ENCODE measurements at regions not wholly inside any gene's neighbourhood (a gene's known extent, or its start where the extent isn't known, plus 50 kb on each side); places are given as distances from the start of the nearest gene placed in this dataset.

DNA sequence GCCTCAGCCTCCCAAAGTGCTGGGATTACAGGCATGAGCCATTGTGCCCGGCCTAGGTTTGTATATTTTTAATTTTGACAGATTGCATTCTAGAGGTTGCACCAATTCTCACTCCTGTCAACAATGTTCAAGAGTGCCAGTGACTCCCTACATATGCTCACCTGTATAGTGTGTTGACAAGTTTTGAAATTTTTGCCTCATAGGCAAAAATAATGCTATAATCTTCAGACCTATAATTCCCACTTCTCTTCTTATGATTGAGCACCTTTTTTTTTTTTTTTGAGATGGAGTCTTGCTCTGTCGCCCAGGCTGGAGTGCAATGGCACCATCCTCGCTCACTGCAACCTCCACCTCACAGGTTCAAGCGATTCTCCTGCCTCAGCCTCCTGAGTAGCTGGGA is 139.7 kb downstream of the EVX1 start (continued):
- TF ChIP-seq, protein P1, sequence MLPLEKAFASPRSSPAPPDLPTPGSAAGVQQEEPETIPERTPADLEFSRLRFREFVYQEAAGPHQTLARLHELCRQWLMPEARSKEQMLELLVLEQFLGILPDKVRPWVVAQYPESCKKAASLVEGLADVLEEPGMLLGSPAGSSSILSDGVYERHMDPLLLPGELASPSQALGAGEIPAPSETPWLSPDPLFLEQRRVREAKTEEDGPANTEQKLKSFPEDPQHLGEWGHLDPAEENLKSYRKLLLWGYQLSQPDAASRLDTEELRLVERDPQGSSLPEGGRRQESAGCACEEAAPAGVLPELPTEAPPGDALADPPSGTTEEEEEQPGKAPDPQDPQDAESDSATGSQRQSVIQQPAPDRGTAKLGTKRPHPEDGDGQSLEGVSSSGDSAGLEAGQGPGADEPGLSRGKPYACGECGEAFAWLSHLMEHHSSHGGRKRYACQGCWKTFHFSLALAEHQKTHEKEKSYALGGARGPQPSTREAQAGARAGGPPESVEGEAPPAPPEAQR (CRISPR knock-in tag; IDR thresholded peaks at IDR 0.05): no peak
- TF ChIP-seq TCF7 (CRISPR knock-in tag; IDR thresholded peaks at IDR 0.05; ENCODE audit: low read depth) (no peak), TP53 (CRISPR knock-in tag; IDR thresholded peaks at IDR 0.05) (no peak), HMGA2 (CRISPR knock-in tag; IDR thresholded peaks at IDR 0.05) (no peak), FOXP1 (CRISPR knock-in tag; IDR thresholded peaks at IDR 0.05; ENCODE audit: borderline replicate concordance) (no peak)
- TF ChIP-seq, protein P2, sequence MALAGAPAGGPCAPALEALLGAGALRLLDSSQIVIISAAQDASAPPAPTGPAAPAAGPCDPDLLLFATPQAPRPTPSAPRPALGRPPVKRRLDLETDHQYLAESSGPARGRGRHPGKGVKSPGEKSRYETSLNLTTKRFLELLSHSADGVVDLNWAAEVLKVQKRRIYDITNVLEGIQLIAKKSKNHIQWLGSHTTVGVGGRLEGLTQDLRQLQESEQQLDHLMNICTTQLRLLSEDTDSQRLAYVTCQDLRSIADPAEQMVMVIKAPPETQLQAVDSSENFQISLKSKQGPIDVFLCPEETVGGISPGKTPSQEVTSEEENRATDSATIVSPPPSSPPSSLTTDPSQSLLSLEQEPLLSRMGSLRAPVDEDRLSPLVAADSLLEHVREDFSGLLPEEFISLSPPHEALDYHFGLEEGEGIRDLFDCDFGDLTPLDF (CRISPR knock-in tag; IDR thresholded peaks at IDR 0.05): no peak
- TF ChIP-seq, protein P3, sequence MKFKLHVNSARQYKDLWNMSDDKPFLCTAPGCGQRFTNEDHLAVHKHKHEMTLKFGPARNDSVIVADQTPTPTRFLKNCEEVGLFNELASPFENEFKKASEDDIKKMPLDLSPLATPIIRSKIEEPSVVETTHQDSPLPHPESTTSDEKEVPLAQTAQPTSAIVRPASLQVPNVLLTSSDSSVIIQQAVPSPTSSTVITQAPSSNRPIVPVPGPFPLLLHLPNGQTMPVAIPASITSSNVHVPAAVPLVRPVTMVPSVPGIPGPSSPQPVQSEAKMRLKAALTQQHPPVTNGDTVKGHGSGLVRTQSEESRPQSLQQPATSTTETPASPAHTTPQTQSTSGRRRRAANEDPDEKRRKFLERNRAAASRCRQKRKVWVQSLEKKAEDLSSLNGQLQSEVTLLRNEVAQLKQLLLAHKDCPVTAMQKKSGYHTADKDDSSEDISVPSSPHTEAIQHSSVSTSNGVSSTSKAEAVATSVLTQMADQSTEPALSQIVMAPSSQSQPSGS (CRISPR knock-in tag; IDR thresholded peaks at IDR 0.05; ENCODE audit: borderline replicate concordance, low read depth): no peak
- TF ChIP-seq, protein P4, sequence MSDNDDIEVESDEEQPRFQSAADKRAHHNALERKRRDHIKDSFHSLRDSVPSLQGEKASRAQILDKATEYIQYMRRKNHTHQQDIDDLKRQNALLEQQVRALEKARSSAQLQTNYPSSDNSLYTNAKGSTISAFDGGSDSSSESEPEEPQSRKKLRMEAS (CRISPR knock-in tag; IDR thresholded peaks at IDR 0.05): no peak

DNA sequence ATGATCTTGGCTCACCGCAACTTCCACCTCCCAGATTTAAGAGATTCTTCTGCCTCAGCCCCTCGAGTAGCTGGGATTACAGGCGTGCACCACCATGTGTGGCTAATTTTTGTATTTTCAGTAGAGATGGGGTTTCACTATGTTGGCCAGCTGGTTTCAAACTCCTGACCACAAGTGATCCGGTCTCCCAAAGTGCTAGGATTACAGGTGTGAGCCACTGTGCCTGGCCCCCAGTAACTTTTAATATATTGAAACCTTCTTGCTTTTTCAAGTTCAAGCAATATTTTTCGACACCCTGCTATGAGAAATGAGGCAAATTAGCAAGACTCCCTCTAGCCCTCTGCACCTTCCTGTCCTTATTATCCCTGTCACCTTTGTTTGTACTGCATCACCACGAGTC is 144.0 kb downstream of the EVX1 start:
- DNase-seq (ENCODE audit: low spot score) (no peak), ATAC-seq (no peak)
- POLR2A ChIA-PET: no interaction called here
- no peaks in the 10 kb centered on the region for H3K9me3 Mint-ChIP-seq
- no peak for TF ChIP-seq MYBL2 (CRISPR knock-in tag; IDR thresholded peaks at IDR 0.05)
- no peak for TF ChIP-seq TP53 (CRISPR knock-in tag; IDR thresholded peaks at IDR 0.05)
- TF ChIP-seq FOXK1 (CRISPR knock-in tag; IDR thresholded peaks at IDR 0.05): no peak
- no peak for TF ChIP-seq FOXJ3 (CRISPR knock-in tag; IDR thresholded peaks at IDR 0.05; ENCODE audit: borderline replicate concordance)
- H3K27me3 Mint-ChIP-seq (ENCODE audit: low read depth): no peaks in the 10 kb centered on the region
- CTCF ChIA-PET: interaction anchor here (0.7 kb wide), 1 partner anchor 16 kb away, joined by 3 read pairs; no protein-coding TSS in a partner anchor
- H3K4me1 Mint-ChIP-seq: no peaks in the 10 kb centered on the region
- H3K27ac Mint-ChIP-seq: no peak overlapping the region
- H3K4me3 Mint-ChIP-seq: no peak overlapping the region
- no peaks in the 10 kb centered on the region for H3K36me3 Mint-ChIP-seq

DNA sequence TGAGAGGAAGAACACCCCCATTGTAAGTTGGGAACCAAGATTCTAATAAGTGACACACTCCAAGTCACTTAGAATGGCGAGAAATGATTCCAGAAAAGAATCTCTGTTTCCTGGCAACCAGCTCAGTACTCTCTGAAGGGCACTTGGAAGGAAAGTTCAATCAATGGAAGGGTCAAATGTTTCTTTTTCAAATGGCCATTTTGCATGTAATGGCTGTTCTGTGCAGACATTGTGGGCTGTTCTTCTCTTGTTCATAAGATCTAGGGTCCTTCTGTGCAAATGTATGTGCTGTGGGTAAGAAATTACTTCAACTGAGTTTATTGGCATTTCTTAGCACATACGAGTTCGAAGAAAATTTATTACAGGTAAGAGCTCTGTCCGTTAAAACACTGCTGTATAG is 145.3 kb downstream of the EVX1 start:
- ChIA-PET CTCF (interaction anchor here (0.7 kb wide), 1 partner anchor 357 kb away, joined by 3 read pairs; no protein-coding TSS in a partner anchor), POLR2A (no interaction called here)
- Mint-ChIP-seq H3K9me3 (no peaks in the 10 kb centered on the region), H3K27me3 (ENCODE audit: low read depth) (no peaks in the 10 kb centered on the region), H3K36me3 (no peaks in the 10 kb centered on the region), H3K4me1 (no peaks in the 10 kb centered on the region), H3K27ac (no peak overlapping the region), H3K4me3 (no peak overlapping the region)
- ATAC-seq (no peak), DNase-seq (ENCODE audit: low spot score) (no peak)
- TF ChIP-seq, protein P5, sequence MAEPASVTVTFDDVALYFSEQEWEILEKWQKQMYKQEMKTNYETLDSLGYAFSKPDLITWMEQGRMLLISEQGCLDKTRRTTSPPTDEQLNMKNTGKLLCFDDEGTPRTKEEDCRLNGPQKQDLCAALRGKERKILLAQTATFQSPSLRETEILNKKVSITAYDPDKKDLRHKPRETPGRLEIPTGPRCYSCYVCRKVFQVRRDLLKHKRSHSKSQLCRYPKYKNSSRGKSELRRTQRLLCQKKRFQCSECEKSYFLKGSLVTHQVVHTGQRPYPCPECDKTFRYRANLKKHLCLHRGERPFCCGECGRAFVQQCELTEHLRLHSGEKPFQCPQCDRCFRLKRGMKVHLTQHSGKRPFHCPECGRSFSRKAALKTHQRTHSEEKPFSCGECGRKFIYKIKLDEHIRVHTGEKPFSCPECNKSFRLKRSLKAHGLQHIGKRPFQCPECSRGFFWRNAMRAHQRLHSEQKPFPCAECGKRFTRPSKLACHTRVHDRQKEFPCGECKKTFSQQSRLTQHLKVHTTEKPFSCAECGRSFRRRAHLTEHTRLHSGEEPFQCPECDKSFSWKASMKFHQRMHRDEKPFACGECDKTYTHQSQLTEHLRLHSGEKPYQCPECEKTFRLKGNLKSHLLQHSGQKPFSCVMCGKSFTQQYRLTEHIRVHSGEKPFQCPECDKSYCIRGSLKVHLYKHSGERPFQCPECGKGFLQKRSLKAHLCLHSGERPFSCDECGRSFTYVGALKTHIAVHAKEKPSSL (CRISPR knock-in tag; conservative IDR thresholded peaks at IDR 0.05): no peak
- TF ChIP-seq, protein P6, sequence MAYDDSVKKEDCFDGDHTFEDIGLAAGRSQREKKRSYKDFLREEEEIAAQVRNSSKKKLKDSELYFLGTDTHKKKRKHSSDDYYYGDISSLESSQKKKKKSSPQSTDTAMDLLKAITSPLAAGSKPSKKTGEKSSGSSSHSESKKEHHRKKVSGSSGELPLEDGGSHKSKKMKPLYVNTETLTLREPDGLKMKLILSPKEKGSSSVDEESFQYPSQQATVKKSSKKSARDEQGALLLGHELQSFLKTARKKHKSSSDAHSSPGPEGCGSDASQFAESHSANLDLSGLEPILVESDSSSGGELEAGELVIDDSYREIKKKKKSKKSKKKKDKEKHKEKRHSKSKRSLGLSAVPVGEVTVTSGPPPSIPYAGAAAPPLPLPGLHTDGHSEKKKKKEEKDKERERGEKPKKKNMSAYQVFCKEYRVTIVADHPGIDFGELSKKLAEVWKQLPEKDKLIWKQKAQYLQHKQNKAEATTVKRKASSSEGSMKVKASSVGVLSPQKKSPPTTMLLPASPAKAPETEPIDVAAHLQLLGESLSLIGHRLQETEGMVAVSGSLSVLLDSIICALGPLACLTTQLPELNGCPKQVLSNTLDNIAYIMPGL (CRISPR knock-in tag; IDR thresholded peaks at IDR 0.05): no peak
- TF ChIP-seq GTF2I (CRISPR knock-in tag; conservative IDR thresholded peaks at IDR 0.05) (no peak), NR1H2 (CRISPR knock-in tag; IDR thresholded peaks at IDR 0.05) (no peak), FOXP1 (CRISPR knock-in tag; IDR thresholded peaks at IDR 0.05; ENCODE audit: borderline replicate concordance) (no peak), CREM (CRISPR knock-in tag; IDR thresholded peaks at IDR 0.05) (no peak), ZNF416 (CRISPR knock-in tag; IDR thresholded peaks at IDR 0.05) (no peak), OVOL2 (CRISPR knock-in tag; IDR thresholded peaks at IDR 0.05; ENCODE audit: borderline replicate concordance) (no peak)
- TF ChIP-seq, protein P7, sequence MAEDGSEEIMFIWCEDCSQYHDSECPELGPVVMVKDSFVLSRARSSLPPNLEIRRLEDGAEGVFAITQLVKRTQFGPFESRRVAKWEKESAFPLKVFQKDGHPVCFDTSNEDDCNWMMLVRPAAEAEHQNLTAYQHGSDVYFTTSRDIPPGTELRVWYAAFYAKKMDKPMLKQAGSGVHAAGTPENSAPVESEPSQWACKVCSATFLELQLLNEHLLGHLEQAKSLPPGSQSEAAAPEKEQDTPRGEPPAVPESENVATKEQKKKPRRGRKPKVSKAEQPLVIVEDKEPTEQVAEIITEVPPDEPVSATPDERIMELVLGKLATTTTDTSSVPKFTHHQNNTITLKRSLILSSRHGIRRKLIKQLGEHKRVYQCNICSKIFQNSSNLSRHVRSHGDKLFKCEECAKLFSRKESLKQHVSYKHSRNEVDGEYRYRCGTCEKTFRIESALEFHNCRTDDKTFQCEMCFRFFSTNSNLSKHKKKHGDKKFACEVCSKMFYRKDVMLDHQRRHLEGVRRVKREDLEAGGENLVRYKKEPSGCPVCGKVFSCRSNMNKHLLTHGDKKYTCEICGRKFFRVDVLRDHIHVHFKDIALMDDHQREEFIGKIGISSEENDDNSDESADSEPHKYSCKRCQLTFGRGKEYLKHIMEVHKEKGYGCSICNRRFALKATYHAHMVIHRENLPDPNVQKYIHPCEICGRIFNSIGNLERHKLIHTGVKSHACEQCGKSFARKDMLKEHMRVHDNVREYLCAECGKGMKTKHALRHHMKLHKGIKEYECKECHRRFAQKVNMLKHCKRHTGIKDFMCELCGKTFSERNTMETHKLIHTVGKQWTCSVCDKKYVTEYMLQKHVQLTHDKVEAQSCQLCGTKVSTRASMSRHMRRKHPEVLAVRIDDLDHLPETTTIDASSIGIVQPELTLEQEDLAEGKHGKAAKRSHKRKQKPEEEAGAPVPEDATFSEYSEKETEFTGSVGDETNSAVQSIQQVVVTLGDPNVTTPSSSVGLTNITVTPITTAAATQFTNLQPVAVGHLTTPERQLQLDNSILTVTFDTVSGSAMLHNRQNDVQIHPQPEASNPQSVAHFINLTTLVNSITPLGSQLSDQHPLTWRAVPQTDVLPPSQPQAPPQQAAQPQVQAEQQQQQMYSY (CRISPR knock-in tag; IDR thresholded peaks at IDR 0.05): no peak
- TF ChIP-seq, protein P8, sequence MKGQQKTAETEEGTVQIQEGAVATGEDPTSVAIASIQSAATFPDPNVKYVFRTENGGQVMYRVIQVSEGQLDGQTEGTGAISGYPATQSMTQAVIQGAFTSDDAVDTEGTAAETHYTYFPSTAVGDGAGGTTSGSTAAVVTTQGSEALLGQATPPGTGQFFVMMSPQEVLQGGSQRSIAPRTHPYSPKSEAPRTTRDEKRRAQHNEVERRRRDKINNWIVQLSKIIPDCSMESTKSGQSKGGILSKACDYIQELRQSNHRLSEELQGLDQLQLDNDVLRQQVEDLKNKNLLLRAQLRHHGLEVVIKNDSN (CRISPR knock-in tag; IDR thresholded peaks at IDR 0.05): no peak

Measured in WTC11 (cell line).